ENCODE measurements at regions not wholly inside any gene's neighbourhood (a gene's known extent, or its start where the extent isn't known, plus 50 kb on each side); places are given as distances from the start of the nearest gene placed in this dataset.
"Not testable (repeated sequence)": the region's sequence is repeated elsewhere in the genome, so short reads cannot be mapped to it uniquely, and the experiment has no call there.

DNA sequence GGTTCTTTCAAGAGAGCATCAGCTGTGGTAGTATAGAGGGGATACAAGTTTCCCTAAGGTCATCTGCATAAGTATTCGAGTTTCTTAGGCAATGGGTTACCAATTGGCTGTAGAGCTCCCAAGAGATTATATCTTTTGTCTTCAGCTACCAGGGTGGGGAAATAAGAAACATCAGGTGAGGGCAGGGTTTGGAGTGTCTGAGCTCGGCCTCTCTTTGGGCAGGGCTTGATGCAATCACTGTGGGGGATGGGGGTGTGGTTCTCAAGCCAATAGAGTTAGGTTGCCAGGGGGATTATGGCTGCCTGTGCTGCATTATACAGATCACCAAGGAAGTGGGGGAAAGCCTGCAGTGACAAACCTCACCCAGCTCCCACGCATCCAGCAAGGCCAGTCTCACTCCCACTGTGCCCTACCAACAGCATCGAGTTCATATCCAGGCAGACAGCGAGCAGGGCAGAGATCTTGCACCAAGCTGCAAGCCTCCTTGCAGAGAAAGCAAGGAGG lies 172.1 kb upstream of the MAGEE2 start:
- no peak overlapping the region for H3K27ac Mint-ChIP-seq
- H3K27me3 Mint-ChIP-seq (ENCODE audit: low read depth, poor library complexity) = no peaks in the 10 kb centered on the region
- H3K9me3 Mint-ChIP-seq = peaks cover 90% of the 10 kb centered on the region

GRCh38 chrX:75961321-75961720 lies 176.3 kb upstream of the MAGEE2 start:
- H3K36me3 Mint-ChIP-seq (ENCODE audit: low read depth); DNase-seq; H3K27me3 Mint-ChIP-seq (ENCODE audit: low read depth, poor library complexity); H3K4me1 Mint-ChIP-seq; H3K27ac Mint-ChIP-seq; H3K4me3 Mint-ChIP-seq: not testable (repeated sequence)
- H3K9me3 Mint-ChIP-seq = peaks cover 50% of the 10 kb centered on the region

More for the DNA sequence above, 172.1 kb upstream of the MAGEE2 start:
- no peak for TF ChIP-seq CTCF (IDR thresholded peaks at IDR 0.05)
- DNase-seq = no peak
- no peak overlapping the region for H3K4me3 Mint-ChIP-seq
- H3K36me3 Mint-ChIP-seq (ENCODE audit: low read depth) = no peaks in the 10 kb centered on the region
- H3K4me1 Mint-ChIP-seq = no peaks in the 10 kb centered on the region

- no peaks in the 10 kb centered on the region for H3K27me3 Mint-ChIP-seq (ENCODE audit: low read depth, poor library complexity)
- no peaks in the 10 kb centered on the region for H3K36me3 Mint-ChIP-seq (ENCODE audit: low read depth)
- no peak for DNase-seq
- H3K4me3 Mint-ChIP-seq = no peak overlapping the region
- peaks cover 26% of the 10 kb centered on the region for H3K9me3 Mint-ChIP-seq
- H3K4me1 Mint-ChIP-seq = no peaks in the 10 kb centered on the region
- no peak for TF ChIP-seq CTCF (IDR thresholded peaks at IDR 0.05)
- H3K27ac Mint-ChIP-seq = no peak overlapping the region
Measured at GRCh38 chrX:75963774-75964173, 178.7 kb upstream of the MAGEE2 start.

DNA sequence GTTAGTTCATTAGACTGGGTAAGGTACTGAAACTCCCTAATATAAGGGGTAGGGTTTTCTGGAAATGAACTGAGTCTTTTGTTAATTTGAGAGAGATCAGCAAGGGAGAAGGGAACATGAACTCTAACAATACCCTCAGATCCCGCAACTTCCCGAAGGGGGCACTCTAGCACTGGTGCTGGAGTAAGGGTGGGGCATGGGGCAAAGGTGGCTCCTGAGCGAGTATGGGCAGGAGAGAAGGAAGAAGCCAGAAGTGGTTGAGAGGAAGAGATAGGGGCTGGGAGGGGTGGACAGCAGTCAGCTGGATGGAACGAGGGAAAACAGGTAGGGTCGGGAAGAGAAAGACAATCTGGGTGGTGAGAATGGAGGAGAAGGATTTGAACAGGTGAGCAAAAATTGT lies 183.2 kb upstream of the MAGEE2 start:
- DNase-seq = no peak
- Mint-ChIP-seq H3K9me3 (peaks cover 21% of the 10 kb centered on the region), H3K27ac (no peak overlapping the region), H3K27me3 (ENCODE audit: low read depth, poor library complexity) (no peaks in the 10 kb centered on the region), H3K36me3 (ENCODE audit: low read depth) (no peaks in the 10 kb centered on the region), H3K4me3 (no peak overlapping the region), H3K4me1 (no peaks in the 10 kb centered on the region)
- TF ChIP-seq CTCF (IDR thresholded peaks at IDR 0.05) = no peak

DNA sequence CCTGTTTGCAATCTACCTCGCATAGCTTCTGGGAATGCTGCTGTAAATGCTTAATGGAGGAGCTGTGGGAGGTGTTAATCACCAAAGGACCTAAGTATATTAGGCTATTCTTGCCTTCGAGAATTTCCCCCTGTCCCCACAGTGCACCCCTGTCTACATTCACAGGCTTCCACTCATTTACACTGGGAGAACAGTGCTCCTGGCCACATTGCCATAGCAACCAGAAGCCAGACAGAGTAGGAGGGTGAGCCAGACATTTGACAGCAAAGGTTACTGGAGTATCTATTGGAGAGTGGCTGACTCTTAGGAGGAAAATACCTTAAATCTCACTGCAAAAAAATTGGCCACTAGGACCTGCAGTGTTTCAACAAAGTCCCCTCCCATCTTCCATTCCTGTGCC lies 185.9 kb upstream of the PBDC1 start:
- Mint-ChIP-seq H3K4me3 (no peak overlapping the region), H3K27me3 (ENCODE audit: low read depth, poor library complexity) (peaks cover 3% of the 10 kb centered on the region), H3K36me3 (ENCODE audit: low read depth) (no peaks in the 10 kb centered on the region), H3K9me3 (peaks cover 50% of the 10 kb centered on the region), H3K27ac (no peak overlapping the region), H3K4me1 (no peaks in the 10 kb centered on the region)
- no peak for TF ChIP-seq CTCF (IDR thresholded peaks at IDR 0.05)
- DNase-seq = no peak

DNA sequence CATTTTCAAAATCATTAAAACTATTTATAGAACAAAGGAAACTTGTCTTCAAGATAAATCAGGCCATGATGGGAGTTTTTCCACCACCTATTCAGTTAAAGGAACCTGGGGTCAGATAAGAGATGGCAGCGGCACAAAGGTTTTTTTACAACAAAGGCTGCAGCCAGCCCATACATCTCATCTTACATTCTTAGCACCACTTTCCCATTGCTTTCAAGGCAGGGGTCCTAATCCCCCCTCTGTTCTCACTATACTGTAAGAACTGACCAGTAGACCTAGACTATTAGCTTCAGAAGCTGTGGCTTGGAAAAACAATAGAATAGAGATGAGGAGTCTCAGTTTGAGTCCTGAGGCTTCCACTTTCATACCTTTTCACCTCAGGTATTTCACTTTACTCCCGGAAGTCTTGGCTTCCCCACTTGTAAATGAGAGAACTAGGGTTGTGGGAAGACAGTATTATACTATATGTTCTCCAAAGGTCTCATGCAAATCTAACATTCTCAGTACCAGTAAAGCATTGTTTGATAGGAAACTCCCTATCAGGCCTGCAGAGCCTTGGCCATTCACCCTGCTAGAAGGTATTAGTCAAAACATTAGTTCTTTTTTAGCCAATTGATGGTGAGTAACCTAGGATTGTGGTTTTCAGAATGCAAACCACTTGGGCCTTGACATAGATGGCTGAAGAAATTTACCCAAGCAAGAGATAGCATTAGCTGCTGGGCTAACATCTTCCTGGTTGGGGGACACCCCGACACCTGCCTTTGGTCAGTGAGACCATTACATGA lies 182.9 kb upstream of the PBDC1 start:
- H3K36me3 Mint-ChIP-seq (ENCODE audit: low read depth) = no peaks in the 10 kb centered on the region
- peaks cover 57% of the 10 kb centered on the region for H3K9me3 Mint-ChIP-seq
- H3K4me3 Mint-ChIP-seq = no peak overlapping the region
- no peak for TF ChIP-seq CTCF (IDR thresholded peaks at IDR 0.05)
- DNase-seq = no peak
- H3K27ac Mint-ChIP-seq = no peak overlapping the region
- no peaks in the 10 kb centered on the region for H3K4me1 Mint-ChIP-seq
- H3K27me3 Mint-ChIP-seq (ENCODE audit: low read depth, poor library complexity) = peaks cover 3% of the 10 kb centered on the region

Data from nephron progenitor cell (in vitro differentiated cells).